Duodenal mucosa (tissue), 2 donors: ENCODE measurements at regions not wholly inside any gene's neighbourhood (a gene's known extent, or its start where the extent isn't known, plus 50 kb on each side); places are given as distances from the start of the nearest gene placed in this dataset.

Experiments used
- H3K27ac ChIP-seq: one replicate; pipeline ENCODE4 v1.7.0; 2013; ENCODE audit warnings: low read depth, low read length
- H3K27me3 ChIP-seq, 2 donors: one replicate each; pipeline ENCODE4 v1.7.0; 2013; ENCODE audit warnings: low read length in 2 of 2, control low read depth in 1 of 2; ENCODE audit not compliant: insufficient read depth in 2 of 2, control insufficient read depth in 1 of 2
- H3K36me3 ChIP-seq, 2 donors: one replicate each; pipeline ENCODE4 v1.7.0; 2013; ENCODE audit warnings: low read length in 2 of 2, control low read depth in 1 of 2; ENCODE audit not compliant: insufficient read depth in 2 of 2, control insufficient read depth in 1 of 2
- H3K4me1 ChIP-seq, 2 donors: one replicate each; pipeline ENCODE4 v1.7.0; 2013; ENCODE audit warnings: low read length in 2 of 2, control low read depth in 1 of 2; ENCODE audit not compliant: insufficient read depth in 2 of 2, control insufficient read depth in 1 of 2
- H3K4me3 ChIP-seq, 2 donors: one replicate each; pipeline ENCODE4 v1.7.0; 2013; ENCODE audit warnings: low read length in 2 of 2, low read depth in 1 of 2
- H3K9ac ChIP-seq, 2 donors: one replicate each; pipeline ENCODE4 v1.7.0; 2013; ENCODE audit warnings: low read length in 2 of 2, low read depth in 1 of 2
- H3K9me3 ChIP-seq, 2 donors: one replicate each; pipeline ENCODE4 v1.7.0; 2013; ENCODE audit warnings: low read length in 2 of 2, control low read depth in 1 of 2; ENCODE audit not compliant: control insufficient read depth in 1 of 2

- no peaks in the 10 kb centered on the region for H3K36me3 ChIP-seq
- peaks cover 0 to 12% of the 10 kb centered on the region in 2 donors for H3K9me3 ChIP-seq
- no peak overlapping the region for H3K4me3 ChIP-seq
- no peak overlapping the region for H3K9ac ChIP-seq
- H3K27ac ChIP-seq = no peak overlapping the region
- H3K4me1 ChIP-seq = no peaks in the 10 kb centered on the region
- H3K27me3 ChIP-seq = no peaks in the 10 kb centered on the region
Observed at GRCh38 chr18:41146301-41146700, 808.7 kb upstream of the PIK3C3 start.

GRCh38 chr18:41145516-41145915, 809.5 kb upstream of the PIK3C3 start:
- Histone ChIP-seq H3K9me3 (peaks cover 0 to 12% of the 10 kb centered on the region in 2 donors), H3K4me3 (no peak overlapping the region), H3K27ac (no peak overlapping the region)

GRCh38 chr18:41144441-41144840, 810.6 kb upstream of the PIK3C3 start:
- no peaks in the 10 kb centered on the region for H3K27me3 ChIP-seq
- H3K4me3 ChIP-seq = no peak overlapping the region
- H3K27ac ChIP-seq = no peak overlapping the region
- H3K9ac ChIP-seq = no peak overlapping the region
- H3K4me1 ChIP-seq = no peaks in the 10 kb centered on the region
- H3K36me3 ChIP-seq = no peaks in the 10 kb centered on the region
- peaks cover 0 to 12% of the 10 kb centered on the region in 2 donors for H3K9me3 ChIP-seq

More at GRCh38 chr18:41145516-41145915, 809.5 kb upstream of the PIK3C3 start:
- H3K4me1 ChIP-seq = no peaks in the 10 kb centered on the region
- H3K27me3 ChIP-seq = no peaks in the 10 kb centered on the region
- H3K9ac ChIP-seq = no peak overlapping the region
- no peaks in the 10 kb centered on the region for H3K36me3 ChIP-seq

- no peak overlapping the region for H3K27ac ChIP-seq
- no peaks in the 10 kb centered on the region for H3K4me1 ChIP-seq
- H3K27me3 ChIP-seq = no peaks in the 10 kb centered on the region
- H3K9ac ChIP-seq = no peak overlapping the region
- H3K9me3 ChIP-seq = peaks cover 0 to 21% of the 10 kb centered on the region in 2 donors
- H3K4me3 ChIP-seq = no peak overlapping the region
- no peaks in the 10 kb centered on the region for H3K36me3 ChIP-seq
Observed at GRCh38 chr18:41140506-41140905, 814.5 kb upstream of the PIK3C3 start.

- Histone ChIP-seq H3K4me1 (no peaks in the 10 kb centered on the region), H3K27me3 (no peaks in the 10 kb centered on the region), H3K4me3 (no peak overlapping the region), H3K9me3 (peaks cover 0 to 14% of the 10 kb centered on the region in 2 donors), H3K36me3 (no peaks in the 10 kb centered on the region), H3K9ac (no peak overlapping the region), H3K27ac (no peak overlapping the region)
Observed at GRCh38 chr18:41135146-41135545, 819.9 kb upstream of the PIK3C3 start.

- H3K27me3 ChIP-seq = no peaks in the 10 kb centered on the region
- H3K4me3 ChIP-seq = no peak overlapping the region
- peaks cover 0 to 14% of the 10 kb centered on the region in 2 donors for H3K9me3 ChIP-seq
Observed at GRCh38 chr18:41134426-41134825, 820.6 kb upstream of the PIK3C3 start.

GRCh38 chr18:41131050-41131449, 824.0 kb upstream of the PIK3C3 start:
- Histone ChIP-seq H3K4me1 (no peaks in the 10 kb centered on the region), H3K9ac (no peak overlapping the region), H3K9me3 (peaks cover 0 to 5% of the 10 kb centered on the region in 2 donors), H3K27me3 (no peaks in the 10 kb centered on the region), H3K36me3 (no peaks in the 10 kb centered on the region), H3K27ac (no peak overlapping the region), H3K4me3 (no peak overlapping the region)

More at GRCh38 chr18:41134426-41134825, 820.6 kb upstream of the PIK3C3 start:
- no peaks in the 10 kb centered on the region for H3K36me3 ChIP-seq
- H3K9ac ChIP-seq = no peak overlapping the region
- H3K4me1 ChIP-seq = no peaks in the 10 kb centered on the region
- H3K27ac ChIP-seq = no peak overlapping the region

GRCh38 chr18:41128545-41128944, 826.5 kb upstream of the PIK3C3 start:
- Histone ChIP-seq H3K9me3 (peaks cover 0 to 5% of the 10 kb centered on the region in 2 donors), H3K4me3 (no peak overlapping the region), H3K27me3 (no peaks in the 10 kb centered on the region), H3K9ac (no peak overlapping the region), H3K4me1 (no peaks in the 10 kb centered on the region), H3K27ac (no peak overlapping the region), H3K36me3 (no peaks in the 10 kb centered on the region)

GRCh38 chr18:41128126-41128525, 826.9 kb upstream of the PIK3C3 start:
- Histone ChIP-seq H3K36me3 (no peaks in the 10 kb centered on the region), H3K27ac (no peak overlapping the region), H3K4me3 (no peak overlapping the region), H3K27me3 (no peaks in the 10 kb centered on the region), H3K9me3 (peaks cover 0 to 5% of the 10 kb centered on the region in 2 donors), H3K9ac (no peak overlapping the region), H3K4me1 (no peaks in the 10 kb centered on the region)

GRCh38 chr18:41126541-41127235, 828.3 kb upstream of the PIK3C3 start:
- Histone ChIP-seq H3K4me1 (no peaks in the 10 kb centered on the region), H3K9me3 (peaks cover 4 to 11% of the 10 kb centered on the region in 2 donors), H3K36me3 (no peaks in the 10 kb centered on the region), H3K9ac (no peak overlapping the region), H3K4me3 (no peak overlapping the region), H3K27me3 (no peaks in the 10 kb centered on the region), H3K27ac (no peak overlapping the region)
